HG02885 (cell line): ENCODE measurements at regions not wholly inside any gene's neighbourhood (a gene's known extent, or its start where the extent isn't known, plus 50 kb on each side); places are given as distances from the start of the nearest gene placed in this dataset.
"Not testable (repeated sequence)": the region's sequence is repeated elsewhere in the genome, so short reads cannot be mapped to it uniquely, and the experiment has no call there.

Experiments used
- ATAC-seq: cut with Tn5 transposase; IDR thresholded peaks from one replicate; pipeline ENCODE4 v1.9.1; 2021; ENCODE audit warnings: mild to moderate bottlenecking; ENCODE audit not compliant: unreplicated experiment, poor library complexity

DNA sequence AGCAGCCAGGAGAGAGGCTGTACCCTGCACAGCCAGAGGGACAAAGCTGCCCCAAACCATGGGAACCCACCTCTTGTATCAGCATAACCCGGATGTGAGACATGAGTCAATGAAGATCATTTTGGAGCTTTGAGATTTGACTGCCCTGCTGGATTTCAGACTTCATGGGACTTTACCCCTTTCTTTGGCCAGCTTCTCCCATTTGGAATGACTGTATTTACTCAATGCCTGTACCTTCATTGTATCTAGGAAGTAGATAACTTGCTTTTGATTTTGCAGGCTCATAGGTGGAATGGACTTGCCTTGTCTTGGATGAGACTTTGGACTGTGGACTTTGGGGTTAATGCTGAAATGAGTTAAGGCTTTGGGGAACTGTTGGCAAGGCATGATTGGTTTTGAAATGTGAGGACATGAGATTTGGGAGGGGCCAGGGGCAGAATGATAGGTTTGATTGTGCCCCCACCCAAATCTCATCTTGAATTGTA, 616.2 kb downstream of the RWDD3 start:
- ATAC-seq, result no peak

DNA sequence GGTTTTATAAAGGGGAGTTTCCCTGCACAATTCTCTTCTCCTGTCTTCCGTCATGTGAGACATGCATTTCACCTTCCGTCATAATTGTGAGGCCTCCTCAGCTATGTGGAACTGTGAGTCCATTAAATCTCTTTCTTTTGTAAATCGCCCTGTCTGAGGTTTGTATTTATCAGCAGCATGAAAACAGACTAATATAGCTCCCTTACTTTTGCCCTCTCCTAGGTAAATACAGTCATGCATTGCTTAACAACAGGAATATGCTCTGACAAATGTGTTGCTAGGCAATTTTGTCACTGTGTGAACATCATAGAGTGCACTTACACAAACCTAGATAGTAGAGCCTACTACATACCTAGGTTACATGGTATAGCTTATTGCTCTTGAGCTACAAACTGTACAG, 616.8 kb downstream of the RWDD3 start:
- no peak for ATAC-seq

DNA sequence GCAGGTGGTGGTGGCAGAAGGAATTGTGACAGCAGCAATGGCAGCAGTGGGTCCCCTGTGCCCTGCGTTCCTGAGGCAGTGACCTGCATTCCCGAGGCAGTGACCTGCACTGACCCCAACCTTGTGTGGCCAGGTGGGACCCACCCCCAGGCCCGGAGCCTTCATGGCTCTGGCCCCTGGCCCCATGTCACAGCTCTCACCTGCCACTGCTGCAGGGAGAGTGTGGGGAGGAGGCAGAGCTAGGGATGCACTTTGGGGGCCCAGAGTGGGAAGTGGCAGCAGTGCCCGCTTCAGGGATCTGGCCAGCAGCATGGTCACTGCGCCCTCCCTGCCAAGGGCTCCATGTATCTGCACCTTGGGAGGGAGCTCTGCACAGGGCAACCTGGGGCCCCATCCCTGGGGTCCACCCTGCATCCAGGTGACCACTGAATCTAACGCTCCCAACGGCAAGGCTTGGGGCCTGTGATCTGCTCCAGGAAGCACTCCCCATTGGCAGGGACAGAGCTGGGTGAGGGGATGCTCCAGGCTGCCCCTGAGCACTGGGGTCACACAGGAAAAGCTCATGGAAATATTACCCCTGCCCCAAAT, 618.6 kb downstream of the RWDD3 start:
- ATAC-seq, result no peak

- ATAC-seq, result no peak
Measured at GRCh38 chr1:95854457-95854856, 620.4 kb downstream of the RWDD3 start.

GRCh38 chr1:95863086-95863485, 629.1 kb downstream of the RWDD3 start:
- ATAC-seq, result no peak

GRCh38 chr1:95865769-95866168, 631.8 kb downstream of the RWDD3 start:
- no peak for ATAC-seq

DNA sequence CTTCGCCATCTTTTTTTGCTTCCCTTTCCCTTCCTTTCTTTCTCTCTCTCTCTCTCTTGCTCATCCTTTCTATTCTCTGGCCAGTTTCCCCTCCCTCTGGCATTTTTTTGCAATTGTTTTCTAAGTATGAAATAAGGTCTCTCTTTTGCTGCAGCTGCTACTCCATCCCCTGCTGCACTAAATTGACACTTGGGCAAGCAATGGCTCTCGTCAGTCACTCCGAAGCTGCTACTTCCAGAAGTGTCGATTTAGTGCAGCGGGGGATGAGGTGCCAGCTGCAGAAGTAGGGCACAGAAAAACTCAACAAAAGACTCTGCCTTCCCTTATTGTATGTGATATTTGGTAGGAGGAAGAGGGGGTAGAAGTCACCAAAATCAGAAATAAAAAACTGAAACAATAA, 642.3 kb downstream of the RWDD3 start:
- ATAC-seq, result no peak

DNA sequence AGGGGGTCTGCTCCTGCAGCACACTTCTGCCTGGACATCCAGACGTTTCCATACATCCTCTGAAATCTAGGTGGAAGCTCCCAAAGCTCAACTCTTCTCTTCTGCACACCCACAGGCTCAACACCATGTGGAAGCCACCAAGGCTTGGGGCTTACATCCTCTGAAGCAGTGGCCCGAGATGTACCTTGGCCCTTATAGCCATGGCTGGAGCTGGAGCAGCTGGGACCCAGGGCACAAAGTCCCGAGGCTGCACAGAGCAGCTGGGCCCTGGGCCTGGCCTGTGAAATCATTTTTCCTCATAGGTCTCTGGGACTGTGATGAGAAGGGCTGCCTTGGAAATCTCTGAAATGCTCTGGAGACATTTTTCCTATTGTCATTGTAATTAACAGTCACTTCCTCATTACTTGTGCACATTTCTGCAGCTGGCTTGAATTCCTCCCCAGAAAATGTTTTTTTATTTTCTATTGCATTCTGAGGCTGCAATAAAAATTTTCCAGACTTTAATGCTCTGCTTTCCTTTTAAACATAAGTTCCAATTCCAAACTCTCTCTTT, 645.6 kb downstream of the RWDD3 start:
- no peak for ATAC-seq

DNA sequence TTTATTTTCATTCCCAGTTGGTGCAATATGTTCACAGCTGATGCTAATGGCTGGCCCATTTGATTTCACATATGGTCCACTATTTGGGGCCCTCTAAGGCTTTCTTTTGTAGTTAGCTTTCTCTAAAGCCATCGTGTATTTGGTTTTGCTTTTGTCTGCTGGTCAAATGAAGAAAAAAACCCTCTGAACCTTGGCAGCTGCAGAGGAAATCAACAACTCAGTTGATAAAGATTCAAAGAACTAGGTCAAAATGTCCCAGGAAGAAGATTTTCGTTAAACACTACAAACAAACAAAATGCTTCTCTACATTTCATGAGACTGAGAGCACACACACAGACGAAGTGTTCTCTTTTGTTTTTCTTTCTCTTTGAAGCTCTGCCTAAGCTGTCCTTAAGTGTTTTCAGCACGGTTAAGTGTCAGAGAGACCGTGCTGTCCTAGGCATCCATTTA, 655.0 kb downstream of the RWDD3 start:
- no peak for ATAC-seq

DNA sequence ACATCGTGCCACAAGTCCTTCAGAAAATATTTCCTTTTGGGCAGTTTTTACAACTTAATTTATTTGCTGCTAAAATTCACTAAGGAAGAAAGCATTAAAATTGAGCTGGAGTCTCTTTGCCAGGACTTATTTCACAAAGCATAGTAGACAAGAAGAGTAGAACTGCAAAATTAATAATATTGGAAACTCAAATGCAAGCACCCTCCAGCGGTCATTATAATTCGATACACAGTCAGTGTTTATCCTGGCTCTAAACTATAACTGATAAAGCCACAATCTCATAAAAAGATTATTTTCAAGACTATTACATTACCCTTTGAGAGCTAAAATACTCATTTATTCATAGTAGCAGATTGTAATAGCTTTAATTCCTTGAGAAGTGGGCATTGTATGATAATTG, 655.4 kb downstream of the RWDD3 start:
- ATAC-seq, result no peak

- no peak for ATAC-seq
Measured at GRCh38 chr1:95893921-95894320, 659.9 kb downstream of the RWDD3 start.

DNA sequence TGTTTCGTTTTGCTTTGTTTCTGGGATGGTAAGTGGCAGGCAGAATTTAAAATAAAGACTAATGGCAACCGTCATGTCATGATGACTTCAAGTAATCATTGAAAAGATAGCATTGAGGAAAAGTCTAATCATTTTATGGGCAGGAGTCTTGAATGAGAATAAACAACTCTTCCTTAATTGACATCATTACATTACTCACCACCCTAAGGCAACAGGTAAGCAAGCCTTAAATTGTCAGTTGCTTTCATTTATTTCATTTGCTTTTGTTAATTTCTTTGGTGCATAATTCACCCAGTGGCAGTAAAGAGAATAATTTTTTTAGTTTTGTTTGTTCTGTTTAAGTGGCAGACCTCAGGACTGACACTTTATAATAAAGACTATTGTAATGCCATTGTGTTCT, 669.0 kb downstream of the RWDD3 start:
- no peak for ATAC-seq

DNA sequence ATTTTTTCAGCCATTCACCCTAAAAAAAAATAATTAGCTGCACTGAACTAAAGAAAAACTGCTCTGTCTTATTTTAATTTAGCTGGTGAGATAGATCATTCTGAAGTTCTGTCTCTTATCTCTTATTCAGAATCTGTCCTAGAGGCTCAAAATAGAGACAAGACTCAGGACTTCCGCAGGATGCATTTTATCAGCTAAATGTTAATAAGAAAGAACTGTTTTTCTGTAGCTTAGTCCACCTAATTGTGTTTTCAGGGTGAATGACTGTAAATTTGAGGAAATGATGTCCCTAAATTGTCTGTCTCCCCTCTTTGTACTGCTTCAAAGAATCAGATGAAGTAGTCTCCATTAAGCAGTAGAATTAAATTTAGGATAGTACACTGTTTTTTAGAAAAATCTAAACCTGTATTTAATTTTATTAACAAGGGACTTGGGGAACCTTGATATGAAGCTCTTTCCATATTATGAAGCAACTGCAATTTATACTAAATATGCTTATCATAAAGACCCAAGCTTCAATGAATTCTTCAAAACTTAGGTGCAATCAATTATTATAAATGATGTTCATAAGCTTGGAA, 671.9 kb downstream of the RWDD3 start:
- ATAC-seq, result no peak

GRCh38 chr1:95911739-95912138, 677.7 kb downstream of the RWDD3 start:
- ATAC-seq, result not testable (repeated sequence)

DNA sequence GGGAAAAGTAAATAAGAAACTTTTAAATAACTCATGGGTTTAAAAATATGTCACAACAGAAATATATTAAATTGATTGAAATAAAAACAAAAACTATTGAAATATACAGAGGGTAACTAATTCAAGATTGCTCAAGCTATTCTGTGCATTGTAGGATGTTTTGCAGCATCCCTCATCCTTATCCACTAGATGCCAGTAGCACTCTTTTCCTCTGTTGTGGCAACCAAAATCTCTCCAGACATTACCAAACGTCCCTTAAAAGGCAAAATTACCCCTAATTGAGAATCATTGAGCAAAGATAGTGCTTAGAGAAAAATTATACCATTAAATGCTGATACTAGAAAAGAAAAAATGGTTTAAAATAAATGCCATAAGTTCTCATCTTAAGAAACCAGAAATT, 682.6 kb downstream of the RWDD3 start:
- no peak for ATAC-seq

DNA sequence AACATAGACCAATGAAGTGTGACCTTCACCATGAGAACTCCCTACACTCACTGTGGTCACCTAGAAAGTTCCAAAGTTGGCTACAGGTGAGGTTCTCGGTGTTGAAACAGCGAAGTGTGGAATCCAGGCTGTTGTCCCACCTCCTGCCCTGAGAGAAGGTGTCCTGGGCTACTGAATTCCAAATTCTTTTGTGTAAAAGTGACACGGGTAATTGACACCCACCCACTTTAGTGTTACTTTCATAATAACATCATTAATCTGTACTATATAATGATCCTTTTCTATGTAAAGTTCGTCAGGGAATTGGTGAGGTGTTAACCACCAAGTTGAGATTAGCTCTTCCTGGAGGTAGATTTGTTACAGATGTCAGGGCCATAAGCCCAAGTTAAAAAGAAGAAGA, 690.7 kb downstream of the RWDD3 start:
- ATAC-seq, result no peak

DNA sequence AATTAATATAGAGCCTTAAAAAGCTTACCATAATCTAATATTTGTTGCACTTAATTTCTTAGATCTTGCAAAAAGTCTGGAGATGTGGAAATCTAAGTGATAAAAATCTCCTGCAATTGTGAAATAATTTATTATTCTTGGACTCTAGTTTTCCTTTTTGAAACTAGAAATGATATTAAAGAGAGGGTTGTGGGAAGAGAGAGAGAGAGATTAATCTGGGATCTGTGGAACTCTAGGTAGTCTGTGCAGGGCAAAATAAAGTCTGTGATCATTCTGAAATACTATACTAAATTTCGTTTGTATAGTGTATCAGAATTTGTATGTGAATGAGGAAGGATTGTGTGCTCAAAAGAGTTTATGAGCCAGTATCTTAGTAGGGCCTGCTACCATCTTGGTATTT, 692.3 kb downstream of the RWDD3 start:
- ATAC-seq, result no peak

DNA sequence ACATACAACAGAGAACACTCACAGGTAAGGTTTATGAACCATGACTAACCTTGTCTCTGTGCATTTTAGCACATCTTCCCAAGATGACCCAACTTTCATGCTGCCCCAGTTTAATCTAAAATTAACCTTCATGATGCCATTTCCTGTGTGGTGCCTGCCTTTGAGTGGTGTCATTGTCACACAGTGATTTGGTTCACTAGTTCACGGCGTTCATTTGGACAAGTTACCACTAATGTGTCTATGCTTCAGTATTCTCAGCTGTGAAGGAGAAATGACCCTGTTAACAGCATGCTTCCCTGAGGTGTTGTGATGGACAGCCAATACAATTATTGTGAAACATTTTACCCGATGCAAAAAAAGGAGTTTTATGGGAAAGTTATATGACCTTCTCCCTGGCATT, 693.1 kb downstream of the RWDD3 start:
- no peak for ATAC-seq

- ATAC-seq, result no peak
Measured at GRCh38 chr1:95935719-95936118, 701.7 kb downstream of the RWDD3 start.

- ATAC-seq, result no peak
Measured at GRCh38 chr1:95941121-95941798, 707.2 kb downstream of the RWDD3 start.

DNA sequence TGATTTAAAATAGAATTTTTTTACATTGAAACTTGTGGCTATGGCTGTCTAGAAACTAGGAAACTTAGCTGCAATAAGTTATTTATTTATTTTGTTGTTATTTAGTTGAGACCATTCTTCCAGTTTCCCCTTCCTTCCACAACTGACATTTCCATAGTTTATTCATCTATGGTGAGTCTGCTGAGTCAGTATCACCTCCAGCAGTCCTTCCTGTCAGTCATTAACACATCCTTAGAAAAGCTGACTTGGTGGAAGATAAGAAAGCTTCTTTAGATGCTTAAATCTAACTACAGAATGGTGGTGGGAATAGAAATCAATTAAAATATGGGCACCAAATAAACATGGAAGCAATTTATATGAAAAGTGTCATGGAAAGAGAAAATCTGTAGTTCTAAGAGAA, 714.0 kb downstream of the RWDD3 start:
- ATAC-seq, result no peak
